Omental fat pad (tissue), 3 donors: ENCODE measurements at regions not wholly inside any gene's neighbourhood (a gene's known extent, or its start where the extent isn't known, plus 50 kb on each side); places are given as distances from the start of the nearest gene placed in this dataset.
A peak's percentile ranks its signal among the peaks of the same experiment; 100 is the strongest.
"Not testable (repeated sequence)": the region's sequence is repeated elsewhere in the genome, so short reads cannot be mapped to it uniquely, and the experiment has no call there.

Source experiments
- ATAC-seq: fragments of 150-250 bp; one replicate; pipeline ENCODE4 v1.9.1; 2016; ENCODE audit warnings: mild to moderate bottlenecking, moderate library complexity; ENCODE audit not compliant: low FRiP score
- DNase-seq: peaks from one replicate; pipeline ENCODE4 v3.0.0-alpha.2; 2019; ENCODE audit warnings: low spot score
- CTCF ChIP-seq, 3 donors: fragments of 450-650 bp; IDR thresholded peaks; one replicate each; pipeline ENCODE4 v1.5.1; 2016 to 2017; ENCODE audit warnings: antibody characterized with exemption in 3 of 3, mild to moderate bottlenecking in 3 of 3, moderate library complexity in 2 of 3

GRCh38 chr1:30084909-30085571, 638.3 kb downstream of the MATN1 start:
- ATAC-seq: no peak
- TF ChIP-seq CTCF (IDR thresholded peaks at IDR 0.05): no peak
- DNase-seq: no peak

- TF ChIP-seq CTCF (IDR thresholded peaks at IDR 0.05): no peak
- no peak for DNase-seq
- peak; percentile 29 for ATAC-seq
These were observed 639.5 kb downstream of the MATN1 start for GRCh38 chr1:30083800-30084464.

GRCh38 chr1:30081379-30082102, 641.8 kb downstream of the MATN1 start:
- ATAC-seq: no peak
- no peak for TF ChIP-seq CTCF (IDR thresholded peaks at IDR 0.05)
- no peak for DNase-seq

GRCh38 chr1:30075916-30076315, 647.5 kb downstream of the MATN1 start:
- DNase-seq: not testable (repeated sequence)

GRCh38 chr1:30068787-30069472, 654.5 kb downstream of the MATN1 start:
- ATAC-seq (no peak), DNase-seq (no peak)
- no peak for TF ChIP-seq CTCF (IDR thresholded peaks at IDR 0.05)

More at GRCh38 chr1:30075916-30076315, 647.5 kb downstream of the MATN1 start:
- not testable (repeated sequence) for ATAC-seq

GRCh38 chr1:30064547-30064946, 658.8 kb downstream of the MATN1 start:
- ATAC-seq (no peak), DNase-seq (no peak)
- no peak for TF ChIP-seq CTCF (IDR thresholded peaks at IDR 0.05)

- DNase-seq (no peak), ATAC-seq (no peak)
- no peak for TF ChIP-seq CTCF (IDR thresholded peaks at IDR 0.05)
These were observed 659.6 kb downstream of the MATN1 start for GRCh38 chr1:30063621-30064280.
